Gastroesophageal sphincter (tissue), 3 donors: ENCODE measurements at regions not wholly inside any gene's neighbourhood (a gene's known extent, or its start where the extent isn't known, plus 50 kb on each side); places are given as distances from the start of the nearest gene placed in this dataset.

Experiments used
- CTCF ChIP-seq, 4 experiments: fragments of 200-600 bp in 2 of 4; fragments of 450-650 bp in 2 of 4; sonication (generic) in 1 of 4; IDR thresholded peaks; one replicate each; pipeline ENCODE4 v1.5.1; 2017 to 2019; ENCODE audit warnings: antibody characterized with exemption in 4 of 4, mild to moderate bottlenecking in 2 of 4, moderate library complexity in 2 of 4
- EP300 ChIP-seq: sonication (generic); formaldehyde crosslinking; IDR thresholded peaks from one replicate; pipeline ENCODE4 v1.6.1; 2017; ENCODE audit warnings: antibody characterized with exemption, mild to moderate bottlenecking
- POLR2A ChIP-seq, 2 donors: fragments of 450-650 bp; IDR thresholded peaks; one replicate each; pipeline ENCODE4 v1.6.1; 2017; ENCODE audit warnings: antibody characterized with exemption in 2 of 2, mild to moderate bottlenecking in 2 of 2, moderate library complexity in 1 of 2
- POLR2AphosphoS5 ChIP-seq: sonication (generic); formaldehyde crosslinking; IDR thresholded peaks from one replicate; pipeline ENCODE4 v1.6.1; 2017; ENCODE audit warnings: antibody characterized with exemption

DNA sequence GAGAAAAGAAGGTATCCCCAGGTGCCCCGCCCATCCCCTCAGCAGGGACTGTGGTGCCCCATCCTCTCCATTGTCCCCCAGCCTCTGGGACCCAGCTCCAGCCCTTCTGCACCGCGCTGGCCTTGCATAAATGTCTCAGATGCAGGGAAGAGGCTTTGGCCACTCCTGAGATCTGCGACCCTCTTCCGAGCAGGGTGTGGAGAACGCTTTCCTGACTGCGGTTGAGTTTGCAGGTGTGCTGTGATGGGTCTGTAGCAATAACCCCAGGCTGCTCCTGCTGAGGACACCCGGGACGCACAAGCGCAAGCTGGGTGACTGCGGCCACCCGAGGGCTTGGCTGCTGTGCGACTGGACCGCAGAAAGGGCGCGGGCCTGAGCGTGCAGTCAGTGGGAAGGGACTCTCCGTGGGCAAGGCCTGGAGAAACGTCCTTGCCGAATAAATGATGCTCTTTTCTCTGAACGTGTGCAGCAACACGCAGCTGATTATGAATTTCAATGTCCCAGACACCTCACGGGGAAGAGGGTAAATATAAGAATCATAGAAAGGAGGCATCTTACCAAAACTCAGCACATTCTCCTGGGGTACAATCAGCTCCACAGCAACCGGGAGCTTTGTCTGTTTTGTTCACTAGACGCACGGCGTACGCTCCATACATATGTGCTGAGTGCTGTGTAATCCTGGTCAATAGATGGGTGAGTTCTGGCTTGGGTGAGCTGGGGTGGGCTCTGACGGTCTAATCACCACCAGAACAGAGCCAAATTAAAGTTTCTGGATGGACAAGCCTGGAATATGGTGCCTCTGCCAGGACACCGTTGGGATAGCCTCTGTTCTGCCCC, 67.5 kb upstream of the ZNF516 start:
- no peak for TF ChIP-seq POLR2AphosphoS5
- no peak for TF ChIP-seq CTCF (IDR thresholded peaks at IDR 0.05)
- no peak for TF ChIP-seq EP300
- TF ChIP-seq POLR2A (IDR thresholded peaks at IDR 0.05) = no peak
